ACC112 (cell line): ENCODE measurements at regions not wholly inside any gene's neighbourhood (a gene's known extent, or its start where the extent isn't known, plus 50 kb on each side); places are given as distances from the start of the nearest gene placed in this dataset.

Experiments
- H2AFZ ChIP-seq: fragments of 200-600 bp; sonication (generic); one replicate; pipeline ENCODE4 v1.6.0; 2017; ENCODE audit warnings: antibody characterized with exemption, low read length; ENCODE audit not compliant: unreplicated experiment
- H3K27ac ChIP-seq: fragments of 200-600 bp; sonication (generic); 2 replicates; pipeline ENCODE4 v1.5.1; 2014; ENCODE audit warnings: low read depth, mild to moderate bottlenecking, antibody characterized with exemption, low read length, moderate library complexity
- H3K27me3 ChIP-seq: fragments of 200-600 bp; sonication (generic); 2 replicates; pipeline ENCODE4 v1.6.1; 2014; ENCODE audit warnings: mild to moderate bottlenecking, antibody characterized with exemption, low read length, moderate library complexity, mixed read lengths; ENCODE audit not compliant: insufficient read depth
- H3K36me3 ChIP-seq: fragments of 200-600 bp; sonication (generic); 2 replicates; pipeline ENCODE4 v1.6.1; 2016; ENCODE audit warnings: mild to moderate bottlenecking, antibody characterized with exemption, low read length, moderate library complexity, mixed read lengths; ENCODE audit not compliant: insufficient read depth
- H3K4me1 ChIP-seq: fragments of 200-600 bp; sonication (generic); one replicate; pipeline ENCODE4 v1.6.1; 2016; ENCODE audit warnings: low read length, mixed read lengths; ENCODE audit not compliant: insufficient read depth, unreplicated experiment, control insufficient read depth
- H3K4me3 ChIP-seq: fragments of 200-600 bp; sonication (generic); 2 replicates; pipeline ENCODE4 v1.5.1; 2014; ENCODE audit warnings: mild to moderate bottlenecking, low read depth, low read length
- H3K79me2 ChIP-seq: fragments of 200-600 bp; sonication (generic); one replicate; pipeline ENCODE4 v1.6.0; 2016; ENCODE audit warnings: low read length; ENCODE audit not compliant: control insufficient read depth, unreplicated experiment, insufficient read depth

DNA sequence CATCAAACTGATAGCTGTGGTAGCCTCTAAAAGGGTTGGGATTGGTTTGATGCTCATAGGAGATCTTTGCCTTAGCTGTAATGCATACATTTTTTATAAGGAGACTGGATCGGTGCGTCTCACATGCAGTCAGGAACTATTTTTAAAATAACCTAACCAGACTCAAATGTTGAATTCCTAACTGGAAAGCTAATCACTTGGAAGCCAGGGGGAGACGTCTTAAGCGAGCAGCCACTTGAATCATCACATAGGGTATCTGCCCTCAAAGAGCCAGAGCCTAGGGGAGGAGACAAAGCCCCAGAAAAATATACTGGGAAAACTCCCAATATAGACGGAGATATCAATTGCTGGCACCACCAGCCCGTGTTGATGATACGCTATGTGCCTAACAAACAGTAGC, 61.7 kb upstream of the PUM1 start:
- no peaks in the 10 kb centered on the region for H3K79me2 ChIP-seq
- no peaks in the 10 kb centered on the region for H3K36me3 ChIP-seq
- no peak overlapping the region for H3K4me3 ChIP-seq
- no peaks in the 10 kb centered on the region for H3K27me3 ChIP-seq
- peak overlapping the region; percentile 81 for H2AFZ ChIP-seq
- H3K4me1 ChIP-seq: no peaks in the 10 kb centered on the region
- no peak overlapping the region for H3K27ac ChIP-seq

- H3K27me3 ChIP-seq: no peaks in the 10 kb centered on the region
Measured at GRCh38 chr1:31122741-31123140, 57.2 kb upstream of the PUM1 start.

GRCh38 chr1:31122101-31122735, 56.7 kb upstream of the PUM1 start:
- Histone ChIP-seq H3K4me3 (no peak overlapping the region), H3K4me1 (no peaks in the 10 kb centered on the region), H3K27me3 (no peaks in the 10 kb centered on the region), H2AFZ (no peak overlapping the region), H3K27ac (no peak overlapping the region), H3K79me2 (no peaks in the 10 kb centered on the region), H3K36me3 (no peaks in the 10 kb centered on the region)

More at GRCh38 chr1:31122741-31123140, 57.2 kb upstream of the PUM1 start:
- Histone ChIP-seq H3K79me2 (no peaks in the 10 kb centered on the region), H2AFZ (peak overlapping the region; percentile 20), H3K4me1 (no peaks in the 10 kb centered on the region), H3K4me3 (no peak overlapping the region), H3K27ac (no peak overlapping the region), H3K36me3 (no peaks in the 10 kb centered on the region)

DNA sequence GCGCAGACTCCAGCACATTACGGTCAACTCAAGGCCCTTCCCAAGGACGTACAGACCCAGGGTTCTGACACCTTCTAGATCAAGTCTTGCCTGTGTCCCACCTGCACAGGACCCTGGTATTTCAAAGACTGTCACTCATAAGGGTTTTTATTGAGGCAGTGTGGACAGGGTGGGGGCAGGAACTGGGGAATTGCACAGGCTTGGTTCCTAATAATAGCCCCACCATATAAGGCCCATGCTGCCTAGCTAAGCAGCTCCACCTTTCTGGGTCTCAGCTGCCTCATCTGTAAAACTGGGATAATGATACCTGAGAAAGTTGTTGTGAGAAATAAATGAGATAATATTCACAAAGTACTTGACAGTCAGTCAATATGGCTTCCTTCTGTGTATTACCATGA, 55.3 kb upstream of the PUM1 start:
- Histone ChIP-seq H3K79me2 (no peaks in the 10 kb centered on the region), H3K27me3 (no peaks in the 10 kb centered on the region), H3K27ac (no peak overlapping the region), H3K4me1 (no peaks in the 10 kb centered on the region), H2AFZ (no peak overlapping the region), H3K4me3 (no peak overlapping the region), H3K36me3 (no peaks in the 10 kb centered on the region)

DNA sequence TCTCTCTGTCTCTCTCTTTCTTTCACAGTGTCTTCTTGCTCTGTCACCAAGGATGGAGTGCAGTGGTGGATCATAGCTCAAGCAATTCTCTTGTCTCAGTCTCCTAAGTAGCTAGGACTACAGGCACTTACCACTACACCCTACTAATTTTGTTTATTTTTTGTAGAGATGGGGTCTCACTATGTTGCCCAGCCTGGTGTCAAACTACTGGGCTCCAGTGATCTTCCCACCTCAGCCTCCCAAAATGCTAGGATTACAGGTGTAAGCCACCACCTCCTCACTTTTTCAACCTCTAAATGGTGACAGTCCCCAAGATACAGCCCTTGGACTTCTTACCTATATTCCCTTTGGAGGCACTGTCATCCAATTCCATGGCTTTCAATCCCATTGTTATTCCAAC, 50.5 kb upstream of the PUM1 start:
- Histone ChIP-seq H3K4me1 (peaks cover 6% of the 10 kb centered on the region), H3K79me2 (no peaks in the 10 kb centered on the region), H3K27me3 (no peaks in the 10 kb centered on the region)

More for the DNA sequence above, 50.5 kb upstream of the PUM1 start:
- Histone ChIP-seq H2AFZ (no peak overlapping the region), H3K27ac (no peak overlapping the region), H3K4me3 (no peak overlapping the region), H3K36me3 (no peaks in the 10 kb centered on the region)
